ENCODE measurements at regions not wholly inside any gene's neighbourhood (a gene's known extent, or its start where the extent isn't known, plus 50 kb on each side); places are given as distances from the start of the nearest gene placed in this dataset.

DNA sequence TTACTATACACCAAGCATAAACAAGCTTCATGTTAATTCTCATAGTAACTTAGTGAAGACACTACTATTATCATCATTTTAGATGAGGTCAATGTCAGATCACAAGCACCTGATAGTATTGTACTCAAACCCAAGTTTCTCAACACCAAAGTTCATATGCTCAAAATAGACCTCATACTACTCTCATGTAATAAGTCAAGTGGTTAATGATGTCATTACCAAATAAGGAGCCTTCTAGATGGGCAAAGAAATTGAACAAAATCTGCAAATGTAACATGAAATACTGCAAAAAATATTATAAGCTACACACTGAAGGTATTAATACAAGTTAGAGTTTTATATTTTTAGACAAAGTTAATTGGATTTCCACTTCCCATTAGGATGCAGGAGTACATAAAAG lies 144.0 kb upstream of the CHRM3 start:
- Histone ChIP-seq H3K4me3 (ENCODE audit: low read length) (no peak overlapping the region), H3K27ac (ENCODE audit: low read depth, low read length) (peak overlapping the region; percentile 71; the same call in 1 of the 2 replicates), H3K27me3 (ENCODE audit: insufficient read depth, low read length) (no peaks in the 10 kb centered on the region), H3K4me1 (ENCODE audit: insufficient read depth, low read length) (peaks cover 20% of the 10 kb centered on the region), H3K9me3 (ENCODE audit: insufficient read depth, low read depth, low read length) (no peaks in the 10 kb centered on the region), H3K9ac (ENCODE audit: low read depth, low read length) (no peak overlapping the region), H3K36me3 (ENCODE audit: insufficient read depth, low read length) (no peaks in the 10 kb centered on the region)

DNA sequence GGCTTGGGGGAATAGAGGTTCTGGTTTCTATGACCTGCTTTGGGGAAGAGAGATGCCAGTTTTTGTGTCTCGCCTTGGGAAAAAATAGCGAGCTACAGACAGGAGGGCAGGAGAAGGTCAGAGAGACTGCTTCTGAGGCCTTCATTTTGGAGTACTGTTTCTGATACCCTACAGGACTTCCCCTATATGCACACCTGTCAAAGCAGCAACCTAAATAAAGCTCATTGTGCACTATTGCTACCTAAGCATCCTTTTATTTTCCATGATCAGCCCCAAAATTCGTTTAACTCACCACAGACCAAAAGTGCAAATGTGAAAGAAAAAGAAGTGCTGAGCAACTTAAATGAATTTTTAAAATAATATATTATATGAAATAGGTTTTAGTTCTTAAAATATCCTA lies 145.6 kb upstream of the CHRM3 start:
- Histone ChIP-seq H3K27ac (ENCODE audit: low read depth, low read length) (no peak overlapping the region), H3K27me3 (ENCODE audit: insufficient read depth, low read length) (no peaks in the 10 kb centered on the region), H3K36me3 (ENCODE audit: insufficient read depth, low read length) (no peaks in the 10 kb centered on the region), H3K9me3 (ENCODE audit: insufficient read depth, low read depth, low read length) (no peaks in the 10 kb centered on the region), H3K9ac (ENCODE audit: low read depth, low read length) (no peak overlapping the region), H3K4me3 (ENCODE audit: low read length) (no peak overlapping the region), H3K4me1 (ENCODE audit: insufficient read depth, low read length) (peaks cover 20% of the 10 kb centered on the region)
- 95% methylated on average over 2 of the region's 3 CpGs for WGBS

DNA sequence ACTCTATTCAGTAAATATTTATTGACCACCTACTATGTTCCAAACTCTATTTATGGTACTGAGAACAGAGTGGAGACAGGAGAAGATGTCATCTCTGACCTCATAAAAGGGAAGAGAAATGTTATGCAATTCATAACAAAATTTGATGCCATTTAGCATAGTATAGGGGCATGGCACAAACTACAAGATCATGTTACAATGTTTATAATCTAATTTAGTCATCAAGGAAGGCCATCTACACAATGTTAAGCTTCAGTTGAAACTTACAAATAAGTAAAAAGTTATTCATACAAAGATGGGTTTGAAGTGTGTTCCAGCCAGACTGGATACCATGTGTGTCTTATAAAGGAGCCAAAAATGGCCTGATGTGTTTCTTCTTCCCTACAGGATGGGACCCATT lies 146.8 kb upstream of the CHRM3 start:
- Histone ChIP-seq H3K27me3 (ENCODE audit: insufficient read depth, low read length) (no peaks in the 10 kb centered on the region), H3K9me3 (ENCODE audit: insufficient read depth, low read depth, low read length) (no peaks in the 10 kb centered on the region), H3K36me3 (ENCODE audit: insufficient read depth, low read length) (no peaks in the 10 kb centered on the region), H3K27ac (ENCODE audit: low read depth, low read length) (no peak overlapping the region), H3K4me3 (ENCODE audit: low read length) (no peak overlapping the region), H3K4me1 (ENCODE audit: insufficient read depth, low read length) (peaks cover 20% of the 10 kb centered on the region), H3K9ac (ENCODE audit: low read depth, low read length) (no peak overlapping the region)

DNA sequence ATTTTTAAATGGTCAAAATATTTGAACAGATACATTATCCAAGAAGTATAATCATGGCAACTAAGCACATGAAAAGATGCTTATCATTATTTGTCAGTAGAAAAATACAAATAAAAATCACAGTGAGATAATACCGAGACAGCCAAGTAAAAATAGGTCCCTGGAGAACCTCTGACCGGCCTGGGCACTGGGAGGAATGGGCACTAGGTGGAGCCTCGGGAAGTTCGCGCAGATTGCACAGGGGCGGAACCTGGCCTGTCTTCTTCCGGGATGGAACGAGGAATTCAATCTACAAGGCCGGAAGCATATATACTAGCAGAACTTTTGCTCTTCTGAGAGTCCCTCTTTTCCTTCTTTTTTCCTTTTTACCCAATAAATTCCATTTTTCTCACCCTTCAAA lies 148.5 kb upstream of the CHRM3 start:
- Histone ChIP-seq H3K4me1 (ENCODE audit: insufficient read depth, low read length) (peaks cover 25% of the 10 kb centered on the region), H3K9me3 (ENCODE audit: insufficient read depth, low read depth, low read length) (no peaks in the 10 kb centered on the region)
- WGBS, result 88% methylated on average over 9 of the region's 9 CpGs

DNA sequence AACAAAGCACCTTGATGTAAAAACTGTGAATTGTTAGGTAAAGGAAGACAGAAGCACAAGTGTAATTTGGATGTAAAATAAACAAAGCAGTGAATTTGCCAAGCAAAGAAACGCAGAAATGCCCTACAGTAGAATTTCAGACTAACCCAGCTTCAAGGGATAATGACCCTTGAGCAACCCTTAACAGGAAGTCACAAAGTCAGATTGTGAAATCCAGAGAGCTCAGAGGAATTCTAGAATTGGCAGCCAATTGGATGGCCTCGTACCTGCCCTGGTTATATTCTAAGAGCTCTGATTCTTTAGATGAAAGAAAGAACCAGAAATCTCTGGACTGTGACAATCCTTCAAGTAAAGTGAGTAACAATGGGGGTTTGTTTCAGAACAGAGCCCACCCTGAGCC lies 152.7 kb upstream of the CHRM3 start:
- Histone ChIP-seq H3K27me3 (ENCODE audit: insufficient read depth, low read length) (no peaks in the 10 kb centered on the region), H3K4me1 (ENCODE audit: insufficient read depth, low read length) (peaks cover 16% of the 10 kb centered on the region), H3K4me3 (ENCODE audit: low read length) (no peak overlapping the region), H3K27ac (ENCODE audit: low read depth, low read length) (no peak overlapping the region), H3K9ac (ENCODE audit: low read depth, low read length) (no peak overlapping the region), H3K9me3 (ENCODE audit: insufficient read depth, low read depth, low read length) (no peaks in the 10 kb centered on the region), H3K36me3 (ENCODE audit: insufficient read depth, low read length) (no peaks in the 10 kb centered on the region)
- WGBS, result 89% methylated on average over 2 of the region's 2 CpGs

More for the DNA sequence above, 148.5 kb upstream of the CHRM3 start:
- Histone ChIP-seq H3K27me3 (ENCODE audit: insufficient read depth, low read length) (no peaks in the 10 kb centered on the region), H3K27ac (ENCODE audit: low read depth, low read length) (no peak overlapping the region), H3K4me3 (ENCODE audit: low read length) (no peak overlapping the region), H3K9ac (ENCODE audit: low read depth, low read length) (no peak overlapping the region), H3K36me3 (ENCODE audit: insufficient read depth, low read length) (no peaks in the 10 kb centered on the region)

DNA sequence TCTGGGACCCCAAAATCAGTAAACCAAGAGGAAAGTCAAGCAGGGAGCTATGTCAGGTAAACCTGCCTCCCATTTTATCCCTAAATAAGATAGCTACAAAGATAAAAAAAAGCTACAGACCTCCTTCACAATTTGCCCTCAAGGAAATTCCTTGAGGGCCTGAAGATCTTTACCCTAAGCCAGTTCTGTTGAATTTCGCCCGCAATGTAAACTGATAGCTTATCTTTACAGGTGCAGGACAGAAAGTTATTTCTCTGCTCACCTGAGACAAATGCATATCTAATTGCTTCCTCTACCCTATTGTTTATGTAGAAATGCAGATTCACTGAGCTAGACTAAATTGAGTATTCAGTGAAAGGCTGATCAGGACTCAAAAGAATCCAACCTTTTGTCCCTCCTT lies 153.4 kb upstream of the CHRM3 start:
- 78% methylated on average over 2 of the region's 2 CpGs for WGBS
- no peak overlapping the region for H3K9ac ChIP-seq (ENCODE audit: low read depth, low read length)
- H3K4me3 ChIP-seq (ENCODE audit: low read length), result no peak overlapping the region
- no peaks in the 10 kb centered on the region for H3K27me3 ChIP-seq (ENCODE audit: insufficient read depth, low read length)
- H3K36me3 ChIP-seq (ENCODE audit: insufficient read depth, low read length), result no peaks in the 10 kb centered on the region
- peaks cover 16% of the 10 kb centered on the region for H3K4me1 ChIP-seq (ENCODE audit: insufficient read depth, low read length)
- H3K9me3 ChIP-seq (ENCODE audit: insufficient read depth, low read depth, low read length), result no peaks in the 10 kb centered on the region
- no peak overlapping the region for H3K27ac ChIP-seq (ENCODE audit: low read depth, low read length)

DNA sequence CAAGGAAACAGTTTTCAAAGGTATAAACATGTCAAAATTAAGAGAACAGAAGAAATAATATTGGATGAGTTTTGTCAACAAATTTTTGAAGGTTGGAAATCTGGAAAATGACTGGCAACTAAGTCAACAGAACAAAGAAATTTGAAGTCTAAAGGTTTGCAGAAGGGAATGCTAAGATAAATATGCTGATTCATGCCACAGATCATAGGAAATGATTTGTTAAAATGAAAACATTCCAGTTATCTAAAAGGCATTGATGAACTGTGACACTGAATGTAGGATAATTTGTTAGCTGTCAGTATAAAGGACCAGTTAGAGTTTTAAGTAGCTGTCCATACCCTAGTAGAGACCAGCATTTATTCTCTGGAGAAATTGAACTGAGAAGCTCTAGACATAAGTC lies 157.9 kb upstream of the CHRM3 start:
- Histone ChIP-seq H3K9ac (ENCODE audit: low read depth, low read length) (no peak overlapping the region), H3K27me3 (ENCODE audit: insufficient read depth, low read length) (no peaks in the 10 kb centered on the region), H3K27ac (ENCODE audit: low read depth, low read length) (no peak overlapping the region)

DNA sequence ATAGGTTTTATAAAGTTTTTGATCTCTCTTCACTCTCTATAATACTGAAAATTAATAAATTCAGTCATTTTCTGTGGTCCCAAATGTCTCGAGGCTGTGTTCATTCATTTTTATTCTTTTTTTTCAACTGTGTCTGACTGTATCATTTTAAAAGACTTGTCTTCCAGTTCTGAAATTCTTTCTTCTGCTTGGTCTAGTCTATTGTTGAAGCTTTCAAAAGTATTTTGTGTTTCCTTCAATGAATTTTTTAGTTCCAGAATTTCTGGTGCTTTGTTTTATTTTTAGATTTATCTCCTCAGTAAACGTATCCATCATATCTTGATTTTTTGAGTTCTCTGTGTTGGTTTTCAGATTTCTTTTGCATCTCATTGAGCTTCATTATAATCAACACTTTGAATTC lies 161.0 kb upstream of the CHRM3 start:
- Histone ChIP-seq H3K36me3 (ENCODE audit: insufficient read depth, low read length) (no peaks in the 10 kb centered on the region), H3K9ac (ENCODE audit: low read depth, low read length) (no peak overlapping the region), H3K4me3 (ENCODE audit: low read length) (no peak overlapping the region), H3K4me1 (ENCODE audit: insufficient read depth, low read length) (no peaks in the 10 kb centered on the region), H3K27ac (ENCODE audit: low read depth, low read length) (no peak overlapping the region), H3K27me3 (ENCODE audit: insufficient read depth, low read length) (no peaks in the 10 kb centered on the region), H3K9me3 (ENCODE audit: insufficient read depth, low read depth, low read length) (peaks cover 25% of the 10 kb centered on the region; the same call in 1 of the 2 replicates)
- 100% methylated on average over 1 of the region's 2 CpGs for WGBS

More for the DNA sequence above, 157.9 kb upstream of the CHRM3 start:
- Histone ChIP-seq H3K36me3 (ENCODE audit: insufficient read depth, low read length) (no peaks in the 10 kb centered on the region), H3K9me3 (ENCODE audit: insufficient read depth, low read depth, low read length) (peaks cover 10% of the 10 kb centered on the region; the same call in 1 of the 2 replicates), H3K4me3 (ENCODE audit: low read length) (no peak overlapping the region), H3K4me1 (ENCODE audit: insufficient read depth, low read length) (peaks cover 9% of the 10 kb centered on the region)

DNA sequence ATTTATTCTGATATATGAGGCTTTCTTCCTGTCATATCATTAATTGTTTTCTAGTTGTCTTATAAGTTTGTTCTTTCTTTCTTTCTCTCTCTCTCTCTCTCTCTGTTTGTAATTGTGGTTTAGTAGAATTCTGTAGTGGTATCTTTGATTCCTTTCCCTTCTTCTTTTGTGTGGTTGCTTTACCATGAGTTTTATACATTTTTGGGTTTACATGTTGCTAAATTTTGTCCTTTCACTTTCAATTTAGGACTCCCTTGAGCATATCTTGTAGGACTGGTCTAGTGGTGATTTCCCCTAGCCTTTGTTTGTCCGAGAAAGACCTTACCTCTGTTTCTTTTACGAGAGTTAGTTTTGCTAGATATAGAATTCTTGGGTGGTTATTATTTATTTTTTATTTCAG lies 162.3 kb upstream of the CHRM3 start:
- H3K27me3 ChIP-seq (ENCODE audit: insufficient read depth, low read length), result no peaks in the 10 kb centered on the region
- 87% methylated on average over 2 of the region's 2 CpGs for WGBS
- H3K27ac ChIP-seq (ENCODE audit: low read depth, low read length), result no peak overlapping the region
- H3K9me3 ChIP-seq (ENCODE audit: insufficient read depth, low read depth, low read length), result peaks cover 25% of the 10 kb centered on the region; the same call in 1 of the 2 replicates
- H3K4me1 ChIP-seq (ENCODE audit: insufficient read depth, low read length), result no peaks in the 10 kb centered on the region
- no peak overlapping the region for H3K9ac ChIP-seq (ENCODE audit: low read depth, low read length)
- no peaks in the 10 kb centered on the region for H3K36me3 ChIP-seq (ENCODE audit: insufficient read depth, low read length)
- H3K4me3 ChIP-seq (ENCODE audit: low read length), result no peak overlapping the region

DNA sequence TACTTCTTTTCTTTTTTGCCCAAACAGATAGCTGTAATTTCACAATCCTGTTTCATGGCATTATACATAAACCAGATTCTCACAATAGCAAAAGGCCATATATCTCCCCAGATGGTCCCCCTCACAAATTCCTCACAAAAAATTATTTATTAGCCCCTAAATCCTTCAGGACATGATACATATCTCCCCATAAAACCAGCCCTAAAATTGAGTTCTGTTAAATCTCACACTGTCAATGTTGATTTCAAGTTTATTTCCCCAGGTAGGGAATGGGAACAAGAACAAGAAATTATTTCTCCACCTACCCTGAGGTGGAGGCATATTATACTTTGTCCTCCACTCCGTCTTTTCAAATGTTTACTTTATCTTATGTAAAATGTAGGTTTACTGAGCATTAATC lies 163.4 kb upstream of the CHRM3 start:
- WGBS, result no CpG with 5 or more reads among the region's 1 CpG
- H3K9ac ChIP-seq (ENCODE audit: low read depth, low read length), result no peak overlapping the region
- no peaks in the 10 kb centered on the region for H3K4me1 ChIP-seq (ENCODE audit: insufficient read depth, low read length)
- H3K36me3 ChIP-seq (ENCODE audit: insufficient read depth, low read length), result no peaks in the 10 kb centered on the region
- H3K4me3 ChIP-seq (ENCODE audit: low read length), result no peak overlapping the region
- no peak overlapping the region for H3K27ac ChIP-seq (ENCODE audit: low read depth, low read length)
- peaks cover 25% of the 10 kb centered on the region; the same call in 1 of the 2 replicates for H3K9me3 ChIP-seq (ENCODE audit: insufficient read depth, low read depth, low read length)
- no peaks in the 10 kb centered on the region for H3K27me3 ChIP-seq (ENCODE audit: insufficient read depth, low read length)

DNA sequence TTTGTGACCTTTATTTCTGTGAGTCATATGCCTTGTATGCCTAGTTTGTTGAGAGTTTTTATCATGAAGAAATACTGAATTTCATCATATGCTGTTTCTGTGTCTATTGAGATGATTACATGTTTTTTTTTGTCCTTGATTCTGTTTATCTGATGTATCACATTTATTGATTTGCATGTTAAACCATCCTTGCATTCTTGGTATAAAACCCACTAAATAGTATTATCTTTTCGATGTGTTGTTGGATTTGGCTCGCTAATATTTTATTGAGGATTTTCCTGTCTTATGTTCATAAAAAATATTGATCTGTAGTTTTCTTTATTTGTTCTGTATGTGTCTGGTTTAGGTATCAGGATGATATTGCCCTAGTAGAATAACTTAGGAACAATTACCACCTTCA lies 164.7 kb upstream of the CHRM3 start:
- H3K9me3 ChIP-seq (ENCODE audit: insufficient read depth, low read depth, low read length), result peaks cover 25% of the 10 kb centered on the region; the same call in 1 of the 2 replicates
- H3K27me3 ChIP-seq (ENCODE audit: insufficient read depth, low read length), result no peaks in the 10 kb centered on the region
- 100% methylated on average over 2 of the region's 2 CpGs for WGBS
- H3K9ac ChIP-seq (ENCODE audit: low read depth, low read length), result no peak overlapping the region
- no peaks in the 10 kb centered on the region for H3K36me3 ChIP-seq (ENCODE audit: insufficient read depth, low read length)
- no peak overlapping the region for H3K4me3 ChIP-seq (ENCODE audit: low read length)
- H3K4me1 ChIP-seq (ENCODE audit: insufficient read depth, low read length), result no peaks in the 10 kb centered on the region
- H3K27ac ChIP-seq (ENCODE audit: low read depth, low read length), result no peak overlapping the region

DNA sequence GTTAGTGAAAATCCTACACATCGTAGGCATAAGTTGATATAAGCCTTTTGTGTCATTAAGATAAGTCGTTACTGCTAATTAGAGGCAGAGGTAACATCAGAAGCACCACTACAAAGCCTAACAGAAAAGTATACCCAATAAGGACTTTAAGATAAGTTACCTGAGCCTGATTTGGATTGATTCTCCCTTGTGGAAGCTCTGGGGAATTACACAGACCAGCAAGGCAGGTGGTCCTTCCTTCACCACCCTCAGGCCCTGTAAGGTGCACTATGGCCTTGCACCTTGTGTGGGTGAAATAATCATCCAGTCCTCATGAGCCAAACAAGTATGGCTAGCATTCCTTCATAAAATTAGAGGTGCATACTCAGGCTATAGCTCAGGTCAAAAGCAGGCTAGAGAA lies 166.7 kb upstream of the CHRM3 start:
- Histone ChIP-seq H3K9me3 (ENCODE audit: insufficient read depth, low read depth, low read length) (peaks cover 15% of the 10 kb centered on the region; the same call in 1 of the 2 replicates), H3K4me1 (ENCODE audit: insufficient read depth, low read length) (no peaks in the 10 kb centered on the region), H3K4me3 (ENCODE audit: low read length) (no peak overlapping the region), H3K27me3 (ENCODE audit: insufficient read depth, low read length) (no peaks in the 10 kb centered on the region), H3K36me3 (ENCODE audit: insufficient read depth, low read length) (no peaks in the 10 kb centered on the region), H3K27ac (ENCODE audit: low read depth, low read length) (no peak overlapping the region), H3K9ac (ENCODE audit: low read depth, low read length) (no peak overlapping the region)
- 90% methylated on average over 2 of the region's 2 CpGs for WGBS

Data from HUES64 (cell line).